Endothelial cell of umbilical vein (primary cell): ENCODE measurements at regions not wholly inside any gene's neighbourhood (a gene's known extent, or its start where the extent isn't known, plus 50 kb on each side); places are given as distances from the start of the nearest gene placed in this dataset.
"Not testable (repeated sequence)": the region's sequence is repeated elsewhere in the genome, so short reads cannot be mapped to it uniquely, and the experiment has no call there.

Source experiments
- EZH2 ChIP-seq: IDR thresholded peaks from 2 replicates; pipeline ENCODE4 v1.6.1; 2012; ENCODE audit warnings: borderline replicate concordance, low read depth, mild to moderate bottlenecking, moderate library complexity, low read length, inconsistent platforms; ENCODE audit not compliant: severe bottlenecking
- FOS ChIP-seq: IDR thresholded peaks from 2 replicates; pipeline ENCODE4 v1.6.1; 2011; ENCODE audit warnings: mild to moderate bottlenecking, low read length, moderate library complexity, borderline replicate concordance; ENCODE audit not compliant: insufficient read depth
- GATA2 ChIP-seq: IDR thresholded peaks from 2 replicates; pipeline ENCODE4 v1.7.0; 2011; ENCODE audit warnings: low read depth, mild to moderate bottlenecking, moderate library complexity, mixed read lengths, low read length; ENCODE audit not compliant: insufficient read length, insufficient read depth
- JUN ChIP-seq: IDR thresholded peaks from 2 replicates; pipeline ENCODE4 v1.6.1; 2011; ENCODE audit warnings: borderline replicate concordance, low read depth; ENCODE audit not compliant: insufficient read length, insufficient read depth
- MYC ChIP-seq: IDR thresholded peaks from one replicate; pipeline ENCODE4 v1.6.1; 2011; ENCODE audit warnings: mild to moderate bottlenecking, low read depth, low read length
- POLR2A ChIP-seq: IDR thresholded peaks from 2 replicates; pipeline ENCODE4 v1.6.1; 2012; ENCODE audit warnings: low read depth, mild to moderate bottlenecking, control low read depth, low read length
- POLR2AphosphoS5 ChIP-seq: IDR thresholded peaks from 2 replicates; pipeline ENCODE4 v1.6.1; 2012; ENCODE audit warnings: low read depth, mild to moderate bottlenecking, control low read depth, low read length, moderate library complexity; ENCODE audit not compliant: insufficient read depth
- TF ChIP-seq, protein P1 (sequence below), 2 donors: IDR thresholded peaks; 1 replicate in 1 of 2; 2 replicates in 1 of 2; pipeline ENCODE4 v1.5.1; 2011; ENCODE audit warnings: low read length in 2 of 2, mild to moderate bottlenecking in 2 of 2, moderate library complexity in 2 of 2, control low read depth in 1 of 2, inconsistent platforms in 1 of 2, low read depth in 1 of 2; ENCODE audit not compliant: insufficient read depth in 1 of 2; ENCODE audit errors: extremely low read depth in 1 of 2
- TF ChIP-seq, protein P2 (sequence below): IDR thresholded peaks from 2 replicates; pipeline ENCODE4 v1.6.1; 2011; ENCODE audit not compliant: insufficient read depth, insufficient read length

DNA sequence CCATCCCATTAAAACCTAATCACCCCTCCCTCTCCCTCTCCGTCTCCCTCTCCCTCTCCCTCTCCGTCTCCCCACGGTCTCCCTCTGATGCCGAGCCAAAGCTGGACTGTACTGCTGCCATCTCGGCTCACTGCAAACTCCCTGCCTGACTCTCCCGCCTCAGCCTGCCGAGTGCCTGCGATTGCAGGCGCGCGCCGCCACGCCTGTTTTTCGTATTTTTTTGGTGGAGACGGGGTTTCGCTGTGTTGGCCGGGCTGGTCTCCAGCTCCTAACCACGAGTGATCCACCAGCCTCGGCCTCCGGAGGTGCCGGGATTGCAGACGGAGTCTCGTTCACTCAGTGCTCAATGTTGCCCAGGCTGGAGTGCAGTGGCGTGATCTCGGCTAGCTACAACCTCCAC is 134.6 kb upstream of the NANOS1 start:
- not testable (repeated sequence) for TF ChIP-seq EZH2, POLR2A, JUN, POLR2AphosphoS5, GATA2, FOS, MYC
- TF ChIP-seq, protein P1, sequence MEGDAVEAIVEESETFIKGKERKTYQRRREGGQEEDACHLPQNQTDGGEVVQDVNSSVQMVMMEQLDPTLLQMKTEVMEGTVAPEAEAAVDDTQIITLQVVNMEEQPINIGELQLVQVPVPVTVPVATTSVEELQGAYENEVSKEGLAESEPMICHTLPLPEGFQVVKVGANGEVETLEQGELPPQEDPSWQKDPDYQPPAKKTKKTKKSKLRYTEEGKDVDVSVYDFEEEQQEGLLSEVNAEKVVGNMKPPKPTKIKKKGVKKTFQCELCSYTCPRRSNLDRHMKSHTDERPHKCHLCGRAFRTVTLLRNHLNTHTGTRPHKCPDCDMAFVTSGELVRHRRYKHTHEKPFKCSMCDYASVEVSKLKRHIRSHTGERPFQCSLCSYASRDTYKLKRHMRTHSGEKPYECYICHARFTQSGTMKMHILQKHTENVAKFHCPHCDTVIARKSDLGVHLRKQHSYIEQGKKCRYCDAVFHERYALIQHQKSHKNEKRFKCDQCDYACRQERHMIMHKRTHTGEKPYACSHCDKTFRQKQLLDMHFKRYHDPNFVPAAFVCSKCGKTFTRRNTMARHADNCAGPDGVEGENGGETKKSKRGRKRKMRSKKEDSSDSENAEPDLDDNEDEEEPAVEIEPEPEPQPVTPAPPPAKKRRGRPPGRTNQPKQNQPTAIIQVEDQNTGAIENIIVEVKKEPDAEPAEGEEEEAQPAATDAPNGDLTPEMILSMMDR (IDR thresholded peaks at IDR 0.05; ENCODE audit: extremely low read depth in 1 of 2, insufficient read depth in 1 of 2, low read depth in 1 of 2, low read length in 2 of 2) = not testable (repeated sequence)
- TF ChIP-seq, protein P2, sequence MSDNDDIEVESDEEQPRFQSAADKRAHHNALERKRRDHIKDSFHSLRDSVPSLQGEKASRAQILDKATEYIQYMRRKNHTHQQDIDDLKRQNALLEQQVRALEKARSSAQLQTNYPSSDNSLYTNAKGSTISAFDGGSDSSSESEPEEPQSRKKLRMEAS = not testable (repeated sequence)
